HG02938 (cell line): ENCODE measurements at regions not wholly inside any gene's neighbourhood (a gene's known extent, or its start where the extent isn't known, plus 50 kb on each side); places are given as distances from the start of the nearest gene placed in this dataset.

Experiments
- ATAC-seq: cut with Tn5 transposase; IDR thresholded peaks from one replicate; pipeline ENCODE4 v1.9.1; 2021; ENCODE audit warnings: mild to moderate bottlenecking, moderate library complexity; ENCODE audit not compliant: unreplicated experiment

GRCh38 chr1:239861985-239862384, 229.7 kb upstream of the FMN2 start:
- ATAC-seq, result no peak

- ATAC-seq, result no peak
Measured at GRCh38 chr1:239868058-239868832, 223.4 kb upstream of the FMN2 start.

GRCh38 chr1:239870194-239870593, 221.5 kb upstream of the FMN2 start:
- no peak for ATAC-seq

- no peak for ATAC-seq
Measured at GRCh38 chr1:239872626-239873025, 219.1 kb upstream of the FMN2 start.

- no peak for ATAC-seq
Measured at GRCh38 chr1:239874831-239875230, 216.9 kb upstream of the FMN2 start.

- ATAC-seq, result no peak
Measured at GRCh38 chr1:239879321-239880170, 212.1 kb upstream of the FMN2 start.

GRCh38 chr1:239882967-239883366, 208.7 kb upstream of the FMN2 start:
- ATAC-seq, result no peak

GRCh38 chr1:239884796-239885195, 206.9 kb upstream of the FMN2 start:
- ATAC-seq, result no peak

GRCh38 chr1:239886266-239886665, 205.4 kb upstream of the FMN2 start:
- no peak for ATAC-seq

GRCh38 chr1:239888639-239889038, 203.0 kb upstream of the FMN2 start:
- no peak for ATAC-seq

- ATAC-seq, result no peak
Measured at GRCh38 chr1:239891621-239892358, 199.9 kb upstream of the FMN2 start.

- ATAC-seq, result no peak
Measured at GRCh38 chr1:239892602-239893001, 199.1 kb upstream of the FMN2 start.

GRCh38 chr1:239893127-239893731, 198.5 kb upstream of the FMN2 start:
- no peak for ATAC-seq

- ATAC-seq, result no peak
Measured at GRCh38 chr1:239896569-239896968, 195.1 kb upstream of the FMN2 start.

- no peak for ATAC-seq
Measured at GRCh38 chr1:239896980-239897379, 194.7 kb upstream of the FMN2 start.

- no peak for ATAC-seq
Measured at GRCh38 chr1:239897458-239897857, 194.2 kb upstream of the FMN2 start.

GRCh38 chr1:239898062-239898730, 193.5 kb upstream of the FMN2 start:
- ATAC-seq, result peak; percentile 88

GRCh38 chr1:239899747-239900146, 191.9 kb upstream of the FMN2 start:
- no peak for ATAC-seq

GRCh38 chr1:239906394-239906793, 185.3 kb upstream of the FMN2 start:
- no peak for ATAC-seq

- ATAC-seq, result no peak
Measured at GRCh38 chr1:239909898-239910297, 181.8 kb upstream of the FMN2 start.
